ENCODE measurements at regions not wholly inside any gene's neighbourhood (a gene's known extent, or its start where the extent isn't known, plus 50 kb on each side); places are given as distances from the start of the nearest gene placed in this dataset.

DNA sequence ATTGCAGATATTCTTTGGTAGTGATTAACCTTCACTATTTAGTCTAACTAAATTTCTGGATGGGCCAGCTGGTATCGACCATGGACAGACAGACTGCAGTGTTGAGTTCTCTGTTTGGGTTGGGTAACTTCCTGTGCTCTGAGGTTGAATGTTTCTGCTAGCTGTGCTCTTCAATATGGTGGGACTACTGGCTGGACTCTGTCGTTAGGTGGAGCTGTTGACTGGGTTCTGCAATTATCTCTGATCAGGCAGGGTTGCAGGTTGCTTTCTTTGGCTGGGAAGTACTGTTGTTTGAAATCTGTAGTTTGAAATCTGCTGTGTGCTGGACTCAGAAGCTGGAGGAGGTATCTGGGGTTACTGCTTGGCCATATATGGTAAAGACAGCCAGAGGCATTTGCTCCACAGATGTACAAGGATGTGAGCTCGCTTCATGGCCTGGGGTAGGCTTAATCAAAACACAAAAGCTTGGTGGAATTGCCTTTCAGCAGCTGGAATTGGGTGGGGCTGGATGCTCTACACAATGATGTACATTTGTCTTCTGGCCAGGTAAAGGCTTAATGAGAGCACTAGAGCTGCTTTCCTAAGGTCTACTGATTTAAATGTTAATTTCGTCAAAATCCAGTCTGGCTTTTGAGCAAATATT is 1472.0 kb downstream of the FAM133A start (continued):
- no peak for TF ChIP-seq ZNF219 (CRISPR knock-in tag; IDR thresholded peaks at IDR 0.05; ENCODE audit: borderline replicate concordance)
- TF ChIP-seq GRHL2 (CRISPR knock-in tag; IDR thresholded peaks at IDR 0.05; ENCODE audit: insufficient replicate concordance, severe bottlenecking), result no peak
- TF ChIP-seq EMX1 (CRISPR knock-in tag; IDR thresholded peaks at IDR 0.05), result no peak
- no peak for TF ChIP-seq ZNF423 (CRISPR knock-in tag; IDR thresholded peaks at IDR 0.05)
- TF ChIP-seq ZBTB21 (CRISPR knock-in tag; IDR thresholded peaks at IDR 0.05; ENCODE audit: borderline replicate concordance), result no peak
- no peak for TF ChIP-seq RORB (CRISPR knock-in tag; IDR thresholded peaks at IDR 0.05)

DNA sequence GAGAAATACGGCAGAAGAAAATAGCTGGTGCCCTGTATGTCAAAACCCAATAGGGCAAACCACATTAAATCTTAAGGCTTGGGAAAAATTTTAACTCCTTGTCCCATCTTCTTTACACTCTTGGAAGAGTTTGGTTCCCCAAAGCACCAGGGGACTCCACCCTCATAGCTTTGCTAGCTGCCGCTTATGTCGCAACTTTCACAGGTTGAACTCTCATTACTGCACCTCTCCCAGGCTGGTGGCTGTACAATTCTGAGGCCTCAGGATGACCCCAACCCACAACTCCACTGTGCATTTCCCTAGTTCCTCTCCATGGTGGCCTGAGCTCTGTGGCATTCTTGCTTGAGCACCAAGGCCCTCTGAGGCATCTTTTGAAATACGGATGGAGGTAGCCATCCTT is 1478.8 kb downstream of the FAM133A start:
- ATAC-seq (no peak), DNase-seq (ENCODE audit: low spot score) (no peak)
- Mint-ChIP-seq H3K27ac (no peak overlapping the region), H3K4me3 (no peak overlapping the region), H3K9me3 (peaks cover 5% of the 10 kb centered on the region), H3K4me1 (peaks cover 2% of the 10 kb centered on the region; the same call in 1 of the 2 replicates), H3K27me3 (ENCODE audit: low read depth) (no peaks in the 10 kb centered on the region), H3K36me3 (peaks cover 2% of the 10 kb centered on the region; the same call in 1 of the 2 replicates)
- CTCF ChIA-PET, result no interaction called here
- POLR2A ChIA-PET, result no interaction called here
- no peak for TF ChIP-seq NFE2L1 (CRISPR knock-in tag; IDR thresholded peaks at IDR 0.05)
- TF ChIP-seq, protein P1, sequence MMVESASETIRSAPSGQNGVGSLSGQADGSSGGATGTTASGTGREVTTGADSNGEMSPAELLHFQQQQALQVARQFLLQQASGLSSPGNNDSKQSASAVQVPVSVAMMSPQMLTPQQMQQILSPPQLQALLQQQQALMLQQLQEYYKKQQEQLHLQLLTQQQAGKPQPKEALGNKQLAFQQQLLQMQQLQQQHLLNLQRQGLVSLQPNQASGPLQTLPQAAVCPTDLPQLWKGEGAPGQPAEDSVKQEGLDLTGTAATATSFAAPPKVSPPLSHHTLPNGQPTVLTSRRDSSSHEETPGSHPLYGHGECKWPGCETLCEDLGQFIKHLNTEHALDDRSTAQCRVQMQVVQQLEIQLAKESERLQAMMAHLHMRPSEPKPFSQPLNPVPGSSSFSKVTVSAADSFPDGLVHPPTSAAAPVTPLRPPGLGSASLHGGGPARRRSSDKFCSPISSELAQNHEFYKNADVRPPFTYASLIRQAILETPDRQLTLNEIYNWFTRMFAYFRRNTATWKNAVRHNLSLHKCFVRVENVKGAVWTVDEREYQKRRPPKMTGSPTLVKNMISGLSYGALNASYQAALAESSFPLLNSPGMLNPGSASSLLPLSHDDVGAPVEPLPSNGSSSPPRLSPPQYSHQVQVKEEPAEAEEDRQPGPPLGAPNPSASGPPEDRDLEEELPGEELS (CRISPR knock-in tag; IDR thresholded peaks at IDR 0.05), result no peak
- TF ChIP-seq ZNF423 (CRISPR knock-in tag; IDR thresholded peaks at IDR 0.05), result no peak
- TF ChIP-seq FOXP1 (CRISPR knock-in tag; IDR thresholded peaks at IDR 0.05; ENCODE audit: borderline replicate concordance), result no peak
- no peak for TF ChIP-seq MYBL2 (CRISPR knock-in tag; IDR thresholded peaks at IDR 0.05)
- TF ChIP-seq, protein P2, sequence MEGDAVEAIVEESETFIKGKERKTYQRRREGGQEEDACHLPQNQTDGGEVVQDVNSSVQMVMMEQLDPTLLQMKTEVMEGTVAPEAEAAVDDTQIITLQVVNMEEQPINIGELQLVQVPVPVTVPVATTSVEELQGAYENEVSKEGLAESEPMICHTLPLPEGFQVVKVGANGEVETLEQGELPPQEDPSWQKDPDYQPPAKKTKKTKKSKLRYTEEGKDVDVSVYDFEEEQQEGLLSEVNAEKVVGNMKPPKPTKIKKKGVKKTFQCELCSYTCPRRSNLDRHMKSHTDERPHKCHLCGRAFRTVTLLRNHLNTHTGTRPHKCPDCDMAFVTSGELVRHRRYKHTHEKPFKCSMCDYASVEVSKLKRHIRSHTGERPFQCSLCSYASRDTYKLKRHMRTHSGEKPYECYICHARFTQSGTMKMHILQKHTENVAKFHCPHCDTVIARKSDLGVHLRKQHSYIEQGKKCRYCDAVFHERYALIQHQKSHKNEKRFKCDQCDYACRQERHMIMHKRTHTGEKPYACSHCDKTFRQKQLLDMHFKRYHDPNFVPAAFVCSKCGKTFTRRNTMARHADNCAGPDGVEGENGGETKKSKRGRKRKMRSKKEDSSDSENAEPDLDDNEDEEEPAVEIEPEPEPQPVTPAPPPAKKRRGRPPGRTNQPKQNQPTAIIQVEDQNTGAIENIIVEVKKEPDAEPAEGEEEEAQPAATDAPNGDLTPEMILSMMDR (IDR thresholded peaks at IDR 0.05), result no peak
- no peak for TF ChIP-seq PRRX2 (CRISPR knock-in tag; IDR thresholded peaks at IDR 0.05)
- TF ChIP-seq, protein P3, sequence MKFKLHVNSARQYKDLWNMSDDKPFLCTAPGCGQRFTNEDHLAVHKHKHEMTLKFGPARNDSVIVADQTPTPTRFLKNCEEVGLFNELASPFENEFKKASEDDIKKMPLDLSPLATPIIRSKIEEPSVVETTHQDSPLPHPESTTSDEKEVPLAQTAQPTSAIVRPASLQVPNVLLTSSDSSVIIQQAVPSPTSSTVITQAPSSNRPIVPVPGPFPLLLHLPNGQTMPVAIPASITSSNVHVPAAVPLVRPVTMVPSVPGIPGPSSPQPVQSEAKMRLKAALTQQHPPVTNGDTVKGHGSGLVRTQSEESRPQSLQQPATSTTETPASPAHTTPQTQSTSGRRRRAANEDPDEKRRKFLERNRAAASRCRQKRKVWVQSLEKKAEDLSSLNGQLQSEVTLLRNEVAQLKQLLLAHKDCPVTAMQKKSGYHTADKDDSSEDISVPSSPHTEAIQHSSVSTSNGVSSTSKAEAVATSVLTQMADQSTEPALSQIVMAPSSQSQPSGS (CRISPR knock-in tag; IDR thresholded peaks at IDR 0.05; ENCODE audit: borderline replicate concordance, low read depth), result no peak
- no peak for TF ChIP-seq JUN (CRISPR knock-in tag; IDR thresholded peaks at IDR 0.05)
- TF ChIP-seq IRF2 (CRISPR knock-in tag; IDR thresholded peaks at IDR 0.05; ENCODE audit: borderline replicate concordance, low read depth), result no peak
- TF ChIP-seq CBFB (CRISPR knock-in tag; IDR thresholded peaks at IDR 0.05; ENCODE audit: low read depth), result no peak
- TF ChIP-seq TEAD1 (CRISPR knock-in tag; IDR thresholded peaks at IDR 0.05), result no peak
- no peak for TF ChIP-seq ZBTB21 (CRISPR knock-in tag; IDR thresholded peaks at IDR 0.05; ENCODE audit: borderline replicate concordance)
- TF ChIP-seq ZNF263 (CRISPR knock-in tag; IDR thresholded peaks at IDR 0.05; ENCODE audit: low read depth), result no peak
- TF ChIP-seq FOXK1 (CRISPR knock-in tag; IDR thresholded peaks at IDR 0.05), result no peak

DNA sequence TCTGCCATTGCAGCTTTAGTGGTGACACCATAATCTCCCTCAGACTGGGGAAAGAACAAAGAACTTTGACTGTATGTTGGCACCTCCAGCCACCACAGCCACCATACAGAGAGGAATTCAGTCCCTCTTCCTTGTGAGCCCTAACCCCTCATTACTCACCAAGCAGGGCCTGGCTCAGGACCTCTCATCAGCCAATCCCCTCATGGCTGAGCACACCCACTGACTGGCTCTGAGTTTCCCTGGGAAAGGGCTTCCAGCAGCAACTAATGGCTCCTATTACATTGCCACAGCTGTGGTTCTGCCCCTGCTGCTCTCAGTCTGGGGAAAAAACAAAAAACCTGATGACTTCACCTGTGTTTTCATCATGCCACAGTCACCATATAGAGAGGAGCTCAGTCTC is 1482.6 kb downstream of the FAM133A start:
- Mint-ChIP-seq H3K4me3 (no peak overlapping the region), H3K9me3 (no peaks in the 10 kb centered on the region; the same call in 1 of the 2 replicates), H3K36me3 (peaks cover 2% of the 10 kb centered on the region; the same call in 1 of the 2 replicates), H3K4me1 (peaks cover 6% of the 10 kb centered on the region; the same call in 1 of the 2 replicates), H3K27ac (no peak overlapping the region), H3K27me3 (ENCODE audit: low read depth) (peaks cover 2% of the 10 kb centered on the region; the same call in 1 of the 2 replicates)
- ATAC-seq (peak; percentile 53), DNase-seq (ENCODE audit: low spot score) (no peak)
- CTCF ChIA-PET, result no interaction called here
- POLR2A ChIA-PET, result no interaction called here
- TF ChIP-seq, protein P1 (CRISPR knock-in tag; IDR thresholded peaks at IDR 0.05), result no peak
- no peak for TF ChIP-seq ZNF219 (CRISPR knock-in tag; IDR thresholded peaks at IDR 0.05; ENCODE audit: borderline replicate concordance)
- TF ChIP-seq, protein P4, sequence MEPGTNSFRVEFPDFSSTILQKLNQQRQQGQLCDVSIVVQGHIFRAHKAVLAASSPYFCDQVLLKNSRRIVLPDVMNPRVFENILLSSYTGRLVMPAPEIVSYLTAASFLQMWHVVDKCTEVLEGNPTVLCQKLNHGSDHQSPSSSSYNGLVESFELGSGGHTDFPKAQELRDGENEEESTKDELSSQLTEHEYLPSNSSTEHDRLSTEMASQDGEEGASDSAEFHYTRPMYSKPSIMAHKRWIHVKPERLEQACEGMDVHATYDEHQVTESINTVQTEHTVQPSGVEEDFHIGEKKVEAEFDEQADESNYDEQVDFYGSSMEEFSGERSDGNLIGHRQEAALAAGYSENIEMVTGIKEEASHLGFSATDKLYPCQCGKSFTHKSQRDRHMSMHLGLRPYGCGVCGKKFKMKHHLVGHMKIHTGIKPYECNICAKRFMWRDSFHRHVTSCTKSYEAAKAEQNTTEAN (CRISPR knock-in tag; IDR thresholded peaks at IDR 0.05), result no peak
- TF ChIP-seq, protein P5, sequence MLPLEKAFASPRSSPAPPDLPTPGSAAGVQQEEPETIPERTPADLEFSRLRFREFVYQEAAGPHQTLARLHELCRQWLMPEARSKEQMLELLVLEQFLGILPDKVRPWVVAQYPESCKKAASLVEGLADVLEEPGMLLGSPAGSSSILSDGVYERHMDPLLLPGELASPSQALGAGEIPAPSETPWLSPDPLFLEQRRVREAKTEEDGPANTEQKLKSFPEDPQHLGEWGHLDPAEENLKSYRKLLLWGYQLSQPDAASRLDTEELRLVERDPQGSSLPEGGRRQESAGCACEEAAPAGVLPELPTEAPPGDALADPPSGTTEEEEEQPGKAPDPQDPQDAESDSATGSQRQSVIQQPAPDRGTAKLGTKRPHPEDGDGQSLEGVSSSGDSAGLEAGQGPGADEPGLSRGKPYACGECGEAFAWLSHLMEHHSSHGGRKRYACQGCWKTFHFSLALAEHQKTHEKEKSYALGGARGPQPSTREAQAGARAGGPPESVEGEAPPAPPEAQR (CRISPR knock-in tag; IDR thresholded peaks at IDR 0.05), result no peak
- TF ChIP-seq, protein P6, sequence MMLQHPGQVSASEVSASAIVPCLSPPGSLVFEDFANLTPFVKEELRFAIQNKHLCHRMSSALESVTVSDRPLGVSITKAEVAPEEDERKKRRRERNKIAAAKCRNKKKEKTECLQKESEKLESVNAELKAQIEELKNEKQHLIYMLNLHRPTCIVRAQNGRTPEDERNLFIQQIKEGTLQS (CRISPR knock-in tag; conservative IDR thresholded peaks at IDR 0.05), result no peak
